ENCODE measurements at regions not wholly inside any gene's neighbourhood (a gene's known extent, or its start where the extent isn't known, plus 50 kb on each side); places are given as distances from the start of the nearest gene placed in this dataset.

DNA sequence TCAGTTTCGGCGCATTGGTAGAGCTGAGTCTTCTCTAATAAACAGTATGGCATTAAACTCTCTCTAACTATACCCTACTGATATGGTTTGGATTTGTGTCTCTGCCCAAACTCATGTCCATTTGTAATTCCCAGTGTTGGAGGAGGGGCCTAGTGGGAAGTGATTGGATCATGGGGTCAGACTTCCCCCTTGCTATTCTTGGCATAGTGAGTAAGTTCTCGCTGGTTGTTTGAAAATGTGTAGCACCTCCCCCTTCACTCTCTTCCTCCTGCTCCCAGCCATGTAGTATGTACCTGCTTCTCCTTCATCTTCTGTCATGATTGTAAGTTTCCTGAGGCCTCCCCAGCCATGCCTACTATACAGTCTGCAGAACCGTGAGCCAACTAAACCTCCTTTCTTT is 682.7 kb upstream of the ARGLU1 start:
- Mint-ChIP-seq H3K27me3 (no peaks in the 10 kb centered on the region), H3K4me3 (no peak overlapping the region), H3K36me3 (no peaks in the 10 kb centered on the region), H3K9me3 (no peaks in the 10 kb centered on the region), H3K27ac (no peak overlapping the region), H3K4me1 (ENCODE audit: low read depth) (no peaks in the 10 kb centered on the region)
- DNase-seq = no peak
- ChIA-PET CTCF (no interaction called here), POLR2A (no interaction called here)
- intact Hi-C loops (cut with micrococcal nuclease) = no loop called here

DNA sequence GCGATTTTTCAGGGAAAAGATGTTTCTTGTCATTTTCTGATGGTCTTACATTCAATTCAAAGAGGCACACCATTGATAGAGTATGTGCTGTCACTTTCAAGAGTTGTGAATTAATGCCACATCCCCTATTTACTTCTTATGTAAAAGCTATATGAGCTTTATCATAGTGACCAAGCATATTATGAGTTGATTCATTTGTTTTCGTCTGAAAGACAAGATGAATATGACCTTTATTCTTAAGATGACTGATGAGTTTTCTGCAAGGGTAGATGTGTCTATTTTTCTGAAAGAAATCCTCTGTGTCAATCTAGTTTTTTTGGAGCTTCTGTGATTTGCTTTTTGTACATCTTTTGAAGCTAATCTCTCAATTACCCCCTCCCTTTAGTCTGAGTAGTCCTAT is 676.3 kb upstream of the ARGLU1 start:
- POLR2A ChIA-PET = no interaction called here
- Mint-ChIP-seq H3K36me3 (no peaks in the 10 kb centered on the region), H3K4me3 (no peak overlapping the region), H3K9me3 (no peaks in the 10 kb centered on the region), H3K27ac (no peak overlapping the region), H3K4me1 (ENCODE audit: low read depth) (no peaks in the 10 kb centered on the region), H3K27me3 (no peaks in the 10 kb centered on the region)
- intact Hi-C loops (cut with micrococcal nuclease) = no loop called here
- CTCF ChIA-PET = no interaction called here
- no peak for DNase-seq

DNA sequence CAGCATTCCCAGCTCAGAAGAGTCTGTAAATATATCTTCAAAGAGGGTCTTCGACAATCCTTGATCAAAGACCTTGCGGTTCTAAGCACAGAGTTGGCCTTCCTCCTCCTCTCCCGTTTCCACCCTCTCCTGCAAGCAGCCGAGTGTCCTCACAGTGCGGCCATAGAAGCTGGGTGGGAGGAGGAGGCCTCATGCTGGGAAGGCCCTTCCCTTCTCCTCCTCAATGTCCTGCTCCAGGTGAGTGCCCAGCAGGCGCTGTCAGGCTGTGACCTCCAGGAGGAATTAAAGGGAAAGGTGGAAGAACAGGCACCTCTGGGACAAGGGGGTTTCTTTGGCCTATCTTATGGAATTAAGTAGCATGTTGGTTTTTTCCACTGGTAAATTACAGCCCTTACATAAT is 674.2 kb upstream of the ARGLU1 start:
- POLR2A ChIA-PET = no interaction called here
- DNase-seq = no peak
- no peak overlapping the region for H3K4me3 Mint-ChIP-seq
- intact Hi-C loops (cut with micrococcal nuclease) = no loop called here
- no peaks in the 10 kb centered on the region for H3K36me3 Mint-ChIP-seq
- H3K9me3 Mint-ChIP-seq = no peaks in the 10 kb centered on the region
- CTCF ChIA-PET = no interaction called here
- no peaks in the 10 kb centered on the region for H3K4me1 Mint-ChIP-seq (ENCODE audit: low read depth)
- H3K27ac Mint-ChIP-seq = no peak overlapping the region
- H3K27me3 Mint-ChIP-seq = no peaks in the 10 kb centered on the region

DNA sequence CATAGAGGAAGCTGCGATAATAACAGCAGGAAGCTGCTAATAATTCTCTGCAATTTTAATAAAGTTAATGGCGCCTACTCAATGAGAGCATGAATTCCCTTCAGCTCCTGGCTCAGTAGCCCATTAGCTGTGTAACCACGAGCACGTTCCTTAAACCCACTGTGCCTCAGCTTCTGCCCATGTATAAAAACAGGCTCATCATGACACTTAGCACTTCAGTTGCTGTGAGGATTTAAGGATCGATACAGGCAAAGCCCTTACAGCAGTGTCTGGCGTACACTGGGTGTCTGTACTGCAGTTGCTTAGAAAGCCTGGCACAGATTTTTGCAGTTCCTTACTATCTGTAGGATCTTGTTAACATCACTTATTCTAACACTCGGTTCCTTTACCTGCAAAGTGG is 673.4 kb upstream of the ARGLU1 start:
- H3K27ac Mint-ChIP-seq = no peak overlapping the region
- no peaks in the 10 kb centered on the region for H3K4me1 Mint-ChIP-seq (ENCODE audit: low read depth)
- CTCF ChIA-PET = no interaction called here
- POLR2A ChIA-PET = no interaction called here
- DNase-seq = no peak
- no peak overlapping the region for H3K4me3 Mint-ChIP-seq
- H3K36me3 Mint-ChIP-seq = no peaks in the 10 kb centered on the region
- no peaks in the 10 kb centered on the region for H3K27me3 Mint-ChIP-seq
- H3K9me3 Mint-ChIP-seq = no peaks in the 10 kb centered on the region
- intact Hi-C loops (cut with micrococcal nuclease) = no loop called here

- POLR2A ChIA-PET = no interaction called here
- no peak for DNase-seq
Observed at GRCh38 chr13:107239213-107239612, 671.3 kb upstream of the ARGLU1 start.

GRCh38 chr13:107238262-107238981 is 670.5 kb upstream of the ARGLU1 start:
- Mint-ChIP-seq H3K27me3 (no peaks in the 10 kb centered on the region), H3K9me3 (no peaks in the 10 kb centered on the region), H3K4me3 (no peak overlapping the region), H3K4me1 (ENCODE audit: low read depth) (no peaks in the 10 kb centered on the region), H3K36me3 (no peaks in the 10 kb centered on the region), H3K27ac (no peak overlapping the region)
- intact Hi-C loops (cut with micrococcal nuclease) = no loop called here
- CTCF ChIA-PET = no interaction called here
- POLR2A ChIA-PET = no interaction called here
- no peak for DNase-seq

More at GRCh38 chr13:107239213-107239612, 671.3 kb upstream of the ARGLU1 start:
- H3K9me3 Mint-ChIP-seq = no peaks in the 10 kb centered on the region
- H3K36me3 Mint-ChIP-seq = no peaks in the 10 kb centered on the region
- H3K27me3 Mint-ChIP-seq = no peaks in the 10 kb centered on the region
- CTCF ChIA-PET = no interaction called here
- no peak overlapping the region for H3K27ac Mint-ChIP-seq
- H3K4me1 Mint-ChIP-seq (ENCODE audit: low read depth) = no peaks in the 10 kb centered on the region
- no peak overlapping the region for H3K4me3 Mint-ChIP-seq
- intact Hi-C loops (cut with micrococcal nuclease) = no loop called here

DNA sequence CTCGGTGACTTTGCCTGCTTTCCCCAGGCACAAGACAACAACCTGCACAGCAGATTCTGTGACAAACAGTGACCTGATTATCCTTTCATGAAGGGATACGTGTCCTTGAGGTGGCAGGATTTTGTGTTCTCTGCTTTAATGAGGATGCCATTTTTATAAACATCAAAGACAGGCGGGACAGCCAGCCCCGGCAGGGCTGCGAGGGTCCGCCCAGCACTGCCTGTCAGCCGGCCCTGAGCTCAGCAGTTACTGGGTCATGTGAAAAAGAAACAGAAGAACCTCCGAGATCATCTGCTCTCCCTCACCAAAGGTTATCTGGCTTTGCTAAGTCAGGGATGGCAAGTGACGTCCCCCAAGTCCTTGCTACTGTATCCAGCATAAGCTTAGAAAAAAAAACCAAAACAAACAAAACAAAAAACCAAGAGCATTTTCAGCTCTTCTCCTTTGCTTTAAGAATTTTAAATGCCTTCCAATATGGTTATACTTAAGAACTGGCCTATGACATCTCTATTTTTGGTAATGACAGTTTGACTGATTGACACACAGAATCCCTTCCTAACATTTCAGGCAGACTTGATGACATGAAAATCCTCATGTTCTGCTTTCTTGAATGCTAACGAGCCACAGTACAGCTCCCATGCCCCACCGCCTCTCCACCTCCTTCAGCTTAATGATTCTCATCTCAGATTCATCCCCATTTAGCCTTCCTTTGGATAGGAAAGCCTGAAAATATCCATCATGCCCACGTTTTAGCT is 666.6 kb upstream of the ARGLU1 start:
- H3K4me3 Mint-ChIP-seq = no peak overlapping the region
- no peaks in the 10 kb centered on the region for H3K27me3 Mint-ChIP-seq
- ChIA-PET CTCF (no interaction called here), POLR2A (no interaction called here)
- DNase-seq = no peak
- no peak overlapping the region for H3K27ac Mint-ChIP-seq
- intact Hi-C loops (cut with micrococcal nuclease) = no loop called here
- H3K4me1 Mint-ChIP-seq (ENCODE audit: low read depth) = no peaks in the 10 kb centered on the region
- H3K36me3 Mint-ChIP-seq = no peaks in the 10 kb centered on the region
- no peaks in the 10 kb centered on the region for H3K9me3 Mint-ChIP-seq

DNA sequence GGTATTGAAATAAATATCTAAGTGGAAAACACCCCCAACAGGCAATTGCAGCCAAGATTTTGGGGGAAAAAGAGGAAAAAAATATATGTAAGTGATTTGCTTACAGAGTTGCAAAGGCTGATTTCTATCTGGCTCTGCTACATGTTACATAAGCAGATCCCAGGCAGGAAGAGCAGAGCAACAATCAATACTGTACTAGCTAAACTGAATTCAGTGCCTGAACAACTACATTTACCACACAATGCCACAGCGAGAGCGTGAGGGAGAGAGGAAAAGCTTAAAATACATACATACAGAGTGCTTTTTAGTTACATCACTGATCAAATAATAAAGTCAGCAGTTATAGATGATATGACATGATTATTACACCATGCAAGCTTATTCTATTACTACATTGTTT is 665.6 kb upstream of the ARGLU1 start:
- DNase-seq = no peak
- H3K4me1 Mint-ChIP-seq (ENCODE audit: low read depth) = no peaks in the 10 kb centered on the region
- H3K4me3 Mint-ChIP-seq = no peak overlapping the region
- POLR2A ChIA-PET = no interaction called here
- CTCF ChIA-PET = no interaction called here
- no peaks in the 10 kb centered on the region for H3K9me3 Mint-ChIP-seq
- H3K27me3 Mint-ChIP-seq = no peaks in the 10 kb centered on the region
- H3K27ac Mint-ChIP-seq = no peak overlapping the region
- intact Hi-C loops (cut with micrococcal nuclease) = no loop called here
- H3K36me3 Mint-ChIP-seq = no peaks in the 10 kb centered on the region

DNA sequence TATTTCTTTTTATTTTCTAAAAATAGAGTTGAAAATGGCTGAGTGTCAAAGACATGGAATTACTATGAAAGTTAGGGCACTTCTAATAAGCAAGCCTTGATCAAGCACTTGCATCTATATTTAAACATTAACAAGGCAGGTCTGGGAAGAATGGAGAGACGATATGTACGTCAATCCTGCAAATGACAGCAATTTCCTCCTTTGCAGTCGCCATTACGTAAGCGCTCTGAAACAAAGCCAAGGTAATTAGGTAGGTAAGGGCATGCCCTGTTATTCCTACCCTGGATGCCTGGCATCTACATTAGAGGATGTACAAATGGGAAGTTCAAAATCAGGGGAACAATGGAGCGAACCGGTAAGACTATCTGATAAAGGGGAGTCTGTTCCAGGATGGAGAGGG is 664.0 kb upstream of the ARGLU1 start:
- CTCF ChIA-PET = interaction anchor here (0.8 kb wide), 1 partner anchor 29 kb away, joined by 3 read pairs; no protein-coding TSS in a partner anchor
- POLR2A ChIA-PET = no interaction called here
- H3K36me3 Mint-ChIP-seq = no peaks in the 10 kb centered on the region
- no peaks in the 10 kb centered on the region for H3K4me1 Mint-ChIP-seq (ENCODE audit: low read depth)
- intact Hi-C loops (cut with micrococcal nuclease) = no loop called here
- H3K4me3 Mint-ChIP-seq = no peak overlapping the region
- H3K9me3 Mint-ChIP-seq = no peaks in the 10 kb centered on the region
- H3K27ac Mint-ChIP-seq = no peak overlapping the region
- peaks cover 2% of the 10 kb centered on the region for H3K27me3 Mint-ChIP-seq
- DNase-seq = no peak

DNA sequence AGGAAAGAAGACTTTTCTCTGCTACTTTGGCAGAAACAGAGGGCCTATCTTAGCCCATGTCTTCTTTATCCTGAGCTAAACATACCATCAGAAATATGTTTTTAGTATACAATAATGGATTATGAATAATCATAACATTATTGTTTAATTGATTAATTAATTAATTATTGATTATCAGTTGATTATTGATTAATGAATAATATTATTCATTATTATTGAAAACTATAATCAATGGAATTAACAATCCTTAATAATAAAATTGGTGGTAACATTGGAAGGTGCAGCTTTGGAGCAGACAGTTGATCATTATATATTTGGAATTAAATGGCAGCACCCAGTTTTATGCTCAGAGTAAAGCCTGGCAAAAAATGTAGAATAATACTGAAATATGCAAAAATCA is 655.9 kb upstream of the ARGLU1 start:
- DNase-seq = no peak
- no peak overlapping the region for H3K4me3 Mint-ChIP-seq
- no peak overlapping the region for H3K27ac Mint-ChIP-seq
- no peaks in the 10 kb centered on the region for H3K4me1 Mint-ChIP-seq (ENCODE audit: low read depth)
- no peaks in the 10 kb centered on the region for H3K36me3 Mint-ChIP-seq
- H3K27me3 Mint-ChIP-seq = peaks cover 2% of the 10 kb centered on the region
- intact Hi-C loops (cut with micrococcal nuclease) = no loop called here
- ChIA-PET CTCF (no interaction called here), POLR2A (no interaction called here)
- H3K9me3 Mint-ChIP-seq = no peaks in the 10 kb centered on the region

DNA sequence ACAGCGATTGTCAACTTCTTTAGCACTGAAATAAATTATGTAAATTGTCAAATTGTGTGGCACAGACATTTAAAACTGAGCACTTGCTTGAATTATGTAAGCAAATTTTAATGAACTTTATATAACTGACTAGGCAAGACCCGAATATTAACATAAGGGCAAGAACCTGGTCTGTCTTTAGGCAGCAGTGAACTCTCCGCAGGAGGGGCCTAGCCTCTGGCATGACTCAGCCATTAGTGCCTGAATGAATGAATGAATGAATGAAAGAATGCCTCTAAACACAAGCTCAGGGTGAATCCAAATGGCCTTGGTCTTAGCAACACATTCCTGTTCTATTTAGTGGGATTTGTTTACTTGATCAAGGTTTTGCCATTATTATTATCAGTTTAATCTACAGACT is 654.7 kb upstream of the ARGLU1 start:
- ChIA-PET CTCF (no interaction called here), POLR2A (no interaction called here)
- Mint-ChIP-seq H3K4me1 (ENCODE audit: low read depth) (no peaks in the 10 kb centered on the region), H3K9me3 (no peaks in the 10 kb centered on the region), H3K27me3 (no peaks in the 10 kb centered on the region), H3K36me3 (no peaks in the 10 kb centered on the region), H3K4me3 (no peak overlapping the region), H3K27ac (no peak overlapping the region)
- intact Hi-C loops (cut with micrococcal nuclease) = no loop called here
- no peak for DNase-seq

DNA sequence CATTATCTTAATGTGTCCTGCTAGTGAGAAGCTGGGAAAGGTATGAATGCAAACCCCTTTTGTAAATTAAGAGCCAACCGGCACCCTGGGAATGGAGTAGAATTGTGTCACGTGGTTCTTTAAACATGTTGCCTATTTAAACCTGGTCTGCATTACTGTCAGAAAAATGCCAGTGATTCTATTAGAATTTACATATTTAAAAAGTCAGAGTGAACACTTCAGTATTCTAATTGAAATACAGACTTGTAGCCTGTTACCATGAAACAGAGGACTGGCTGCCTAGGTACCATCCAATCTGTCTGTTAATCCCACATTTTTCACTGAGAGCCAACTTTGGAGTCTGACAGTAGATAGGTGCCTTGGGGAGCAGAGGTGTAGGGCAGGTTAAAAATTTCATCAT is 652.3 kb upstream of the ARGLU1 start:
- ChIA-PET POLR2A (no interaction called here), CTCF (no interaction called here)
- no peaks in the 10 kb centered on the region for H3K9me3 Mint-ChIP-seq
- H3K27ac Mint-ChIP-seq = no peak overlapping the region
- H3K4me1 Mint-ChIP-seq (ENCODE audit: low read depth) = no peaks in the 10 kb centered on the region
- intact Hi-C loops (cut with micrococcal nuclease) = no loop called here
- H3K27me3 Mint-ChIP-seq = no peaks in the 10 kb centered on the region
- DNase-seq = no peak
- H3K36me3 Mint-ChIP-seq = no peaks in the 10 kb centered on the region
- no peak overlapping the region for H3K4me3 Mint-ChIP-seq

- no peaks in the 10 kb centered on the region for H3K27me3 Mint-ChIP-seq
- no peak overlapping the region for H3K4me3 Mint-ChIP-seq
- DNase-seq = no peak
- H3K4me1 Mint-ChIP-seq (ENCODE audit: low read depth) = no peaks in the 10 kb centered on the region
- intact Hi-C loops (cut with micrococcal nuclease) = no loop called here
- H3K36me3 Mint-ChIP-seq = no peaks in the 10 kb centered on the region
- POLR2A ChIA-PET = no interaction called here
- CTCF ChIA-PET = interaction anchor here (0.6 kb wide), 1 partner anchor 8 kb away, joined by 4 read pairs; no protein-coding TSS in a partner anchor
- H3K27ac Mint-ChIP-seq = no peak overlapping the region
- H3K9me3 Mint-ChIP-seq = no peaks in the 10 kb centered on the region
Observed at GRCh38 chr13:107217251-107217650, 649.3 kb upstream of the ARGLU1 start.

Measured in activated CD4-positive, alpha-beta memory T cell treated with anti-CD3 and anti-CD28 coated beads for 36 hours (primary cell).